ENCODE measurements at regions not wholly inside any gene's neighbourhood (a gene's known extent, or its start where the extent isn't known, plus 50 kb on each side); places are given as distances from the start of the nearest gene placed in this dataset.

DNA sequence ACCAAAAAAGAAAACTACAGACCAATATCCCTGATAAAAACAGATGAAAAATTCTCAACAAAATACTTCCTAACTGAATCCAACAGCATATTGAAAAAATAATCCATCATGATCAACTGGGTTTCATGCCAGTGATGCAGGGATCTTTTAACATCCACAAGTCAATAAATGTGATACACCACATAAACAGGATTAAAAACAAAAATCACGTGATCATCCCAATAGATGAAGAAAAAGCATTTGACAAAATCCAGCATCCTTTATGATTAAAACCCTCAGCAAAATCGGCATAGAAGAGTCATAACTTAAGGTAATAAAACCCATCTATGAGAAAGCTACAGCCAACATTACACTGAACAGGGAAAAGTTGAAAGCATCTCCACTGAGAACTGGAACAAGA, 107.5 kb downstream of the DCLK3 start:
- no peaks in the 10 kb centered on the region for H3K79me2 ChIP-seq (ENCODE audit: low read length)
- no peak overlapping the region for H2AFZ ChIP-seq (ENCODE audit: low read length)
- no peak overlapping the region for H3K9ac ChIP-seq (ENCODE audit: low read length)
- H3F3A ChIP-seq (ENCODE audit: insufficient read depth, low read length): no peaks in the 10 kb centered on the region
- no peak overlapping the region for H3K4me3 ChIP-seq (ENCODE audit: low read length)
- no peak overlapping the region for H3K27ac ChIP-seq (ENCODE audit: low read length)
- no peak overlapping the region for H3K4me2 ChIP-seq (ENCODE audit: low read depth, low read length)
- no peaks in the 10 kb centered on the region; the same call in 1 of the 2 replicates for H3K9me3 ChIP-seq (replicated peaks; ENCODE audit: insufficient read depth, low read length)
- no peaks in the 10 kb centered on the region for H4K20me1 ChIP-seq (ENCODE audit: insufficient read depth, low read length)
- no peaks in the 10 kb centered on the region for H3K9me2 ChIP-seq (replicated peaks; ENCODE audit: insufficient read depth, low read length)
- H3K36me3 ChIP-seq (replicated peaks; ENCODE audit: insufficient read depth, low read length): no peaks in the 10 kb centered on the region
- TF ChIP-seq, protein P1, sequence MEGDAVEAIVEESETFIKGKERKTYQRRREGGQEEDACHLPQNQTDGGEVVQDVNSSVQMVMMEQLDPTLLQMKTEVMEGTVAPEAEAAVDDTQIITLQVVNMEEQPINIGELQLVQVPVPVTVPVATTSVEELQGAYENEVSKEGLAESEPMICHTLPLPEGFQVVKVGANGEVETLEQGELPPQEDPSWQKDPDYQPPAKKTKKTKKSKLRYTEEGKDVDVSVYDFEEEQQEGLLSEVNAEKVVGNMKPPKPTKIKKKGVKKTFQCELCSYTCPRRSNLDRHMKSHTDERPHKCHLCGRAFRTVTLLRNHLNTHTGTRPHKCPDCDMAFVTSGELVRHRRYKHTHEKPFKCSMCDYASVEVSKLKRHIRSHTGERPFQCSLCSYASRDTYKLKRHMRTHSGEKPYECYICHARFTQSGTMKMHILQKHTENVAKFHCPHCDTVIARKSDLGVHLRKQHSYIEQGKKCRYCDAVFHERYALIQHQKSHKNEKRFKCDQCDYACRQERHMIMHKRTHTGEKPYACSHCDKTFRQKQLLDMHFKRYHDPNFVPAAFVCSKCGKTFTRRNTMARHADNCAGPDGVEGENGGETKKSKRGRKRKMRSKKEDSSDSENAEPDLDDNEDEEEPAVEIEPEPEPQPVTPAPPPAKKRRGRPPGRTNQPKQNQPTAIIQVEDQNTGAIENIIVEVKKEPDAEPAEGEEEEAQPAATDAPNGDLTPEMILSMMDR (IDR thresholded peaks at IDR 0.05; ENCODE audit: low read length): no peak
- TF ChIP-seq EZH2phosphoT487 (IDR thresholded peaks at IDR 0.05; ENCODE audit: low read length): no peak
- no peak for TF ChIP-seq EZH2 (optimal IDR thresholded peaks at IDR 0.05; ENCODE audit: low read depth, low read length)
- no peaks in the 10 kb centered on the region for H3K27me3 ChIP-seq (replicated peaks; ENCODE audit: insufficient read depth, low read length)
- H3K4me1 ChIP-seq (ENCODE audit: low read length): no peaks in the 10 kb centered on the region
- DNase-seq: no peak

DNA sequence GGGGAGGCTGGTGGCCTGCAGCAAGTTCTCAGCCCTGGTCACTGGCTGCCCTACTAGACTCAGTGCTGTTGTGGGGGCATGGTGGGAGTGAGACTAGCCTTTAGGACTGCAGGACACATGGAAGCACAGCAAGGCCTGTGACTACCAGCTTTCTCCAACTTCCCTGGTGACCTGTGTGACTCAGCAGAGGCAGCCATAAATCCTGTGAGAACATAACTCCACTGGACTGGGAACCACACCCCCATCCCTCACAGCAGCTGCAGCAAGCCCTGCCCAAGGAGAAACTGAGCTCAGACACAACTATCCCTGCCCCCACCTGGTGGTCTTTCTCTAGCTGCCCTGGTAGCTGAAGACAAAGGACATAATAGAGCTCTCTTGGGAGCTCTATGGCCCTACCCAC, 111.3 kb downstream of the DCLK3 start:
- no peak for TF ChIP-seq EZH2 (optimal IDR thresholded peaks at IDR 0.05; ENCODE audit: low read depth, low read length)
- TF ChIP-seq, protein P1 (IDR thresholded peaks at IDR 0.05; ENCODE audit: low read length): no peak
- no peak for TF ChIP-seq EZH2phosphoT487 (IDR thresholded peaks at IDR 0.05; ENCODE audit: low read length)
- no peak overlapping the region for H3K27ac ChIP-seq (ENCODE audit: low read length)
- no peaks in the 10 kb centered on the region for H3K27me3 ChIP-seq (replicated peaks; ENCODE audit: insufficient read depth, low read length)
- no peak overlapping the region for H3K4me2 ChIP-seq (ENCODE audit: low read depth, low read length)
- no peaks in the 10 kb centered on the region for H3K9me2 ChIP-seq (replicated peaks; ENCODE audit: insufficient read depth, low read length)
- no peaks in the 10 kb centered on the region for H3K36me3 ChIP-seq (replicated peaks; ENCODE audit: insufficient read depth, low read length)
- no peaks in the 10 kb centered on the region; the same call in 1 of the 2 replicates for H3K9me3 ChIP-seq (replicated peaks; ENCODE audit: insufficient read depth, low read length)
- no peak for DNase-seq
- H3K9ac ChIP-seq (ENCODE audit: low read length): no peak overlapping the region
- no peaks in the 10 kb centered on the region for H3K4me1 ChIP-seq (ENCODE audit: low read length)
- H4K20me1 ChIP-seq (ENCODE audit: insufficient read depth, low read length): no peaks in the 10 kb centered on the region
- no peaks in the 10 kb centered on the region for H3F3A ChIP-seq (ENCODE audit: insufficient read depth, low read length)
- no peak overlapping the region for H3K4me3 ChIP-seq (ENCODE audit: low read length)
- H3K79me2 ChIP-seq (ENCODE audit: low read length): no peaks in the 10 kb centered on the region
- H2AFZ ChIP-seq (ENCODE audit: low read length): no peak overlapping the region

DNA sequence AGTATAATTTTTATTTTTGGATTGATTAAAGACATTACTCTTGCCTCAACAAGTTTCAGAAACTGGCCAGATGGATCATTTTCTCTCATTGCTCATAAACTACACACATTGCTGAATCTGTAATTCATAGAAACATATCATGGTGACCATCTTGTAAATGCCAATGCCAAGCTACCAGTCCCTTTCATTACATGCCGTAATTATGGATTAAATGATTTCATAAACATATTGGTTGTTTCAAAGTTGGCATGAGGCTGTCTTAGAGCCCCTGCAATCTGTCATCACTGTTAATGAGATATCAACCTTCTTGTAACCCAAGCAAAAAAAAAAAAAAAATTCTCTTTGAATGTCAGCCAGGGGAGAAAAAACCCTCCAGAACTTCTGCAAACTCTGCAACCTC, 112.2 kb downstream of the DCLK3 start:
- no peak overlapping the region for H2AFZ ChIP-seq (ENCODE audit: low read length)
- no peak overlapping the region for H3K9ac ChIP-seq (ENCODE audit: low read length)
- no peak for DNase-seq
- no peak for TF ChIP-seq EZH2phosphoT487 (IDR thresholded peaks at IDR 0.05; ENCODE audit: low read length)
- TF ChIP-seq, protein P1 (IDR thresholded peaks at IDR 0.05; ENCODE audit: low read length): no peak
- TF ChIP-seq EZH2 (optimal IDR thresholded peaks at IDR 0.05; ENCODE audit: low read depth, low read length): no peak
- H3K36me3 ChIP-seq (replicated peaks; ENCODE audit: insufficient read depth, low read length): no peaks in the 10 kb centered on the region
- H3K79me2 ChIP-seq (ENCODE audit: low read length): no peaks in the 10 kb centered on the region
- no peak overlapping the region for H3K27ac ChIP-seq (ENCODE audit: low read length)
- H3K27me3 ChIP-seq (replicated peaks; ENCODE audit: insufficient read depth, low read length): no peaks in the 10 kb centered on the region
- no peak overlapping the region for H3K4me3 ChIP-seq (ENCODE audit: low read length)
- H3K9me2 ChIP-seq (replicated peaks; ENCODE audit: insufficient read depth, low read length): no peaks in the 10 kb centered on the region
- no peaks in the 10 kb centered on the region for H3F3A ChIP-seq (ENCODE audit: insufficient read depth, low read length)
- H3K4me1 ChIP-seq (ENCODE audit: low read length): no peaks in the 10 kb centered on the region
- H3K4me2 ChIP-seq (ENCODE audit: low read depth, low read length): no peak overlapping the region
- H3K9me3 ChIP-seq (replicated peaks; ENCODE audit: insufficient read depth, low read length): no peaks in the 10 kb centered on the region; the same call in 1 of the 2 replicates
- no peaks in the 10 kb centered on the region for H4K20me1 ChIP-seq (ENCODE audit: insufficient read depth, low read length)

Data from MM.1S (cell line).